ENCODE measurements at regions not wholly inside any gene's neighbourhood (a gene's known extent, or its start where the extent isn't known, plus 50 kb on each side); places are given as distances from the start of the nearest gene placed in this dataset.

- Histone ChIP-seq H3K36me3 (ENCODE audit: control insufficient read depth, insufficient read depth, low read length) (no peaks in the 10 kb centered on the region), H3K4me1 (ENCODE audit: control insufficient read depth, insufficient read depth, low read length) (no peaks in the 10 kb centered on the region), H3K27ac (ENCODE audit: low read length) (no peak overlapping the region), H3K4me3 (ENCODE audit: low read length) (no peak overlapping the region), H3K9me3 (ENCODE audit: control insufficient read depth, insufficient read depth, low read length) (no peaks in the 10 kb centered on the region), H3K27me3 (ENCODE audit: control insufficient read depth, insufficient read depth, low read length) (no peaks in the 10 kb centered on the region)
- no peak for DNase-seq (ENCODE audit: low read depth, low spot score)
- no CpG with 5 or more reads among the region's 2 CpGs for WGBS (ENCODE audit: insufficient coverage, insufficient read length)
These were observed 2062.4 kb downstream of the ARAP2 start for GRCh38 chr4:34181891-34182290.

- H3K9me3 ChIP-seq (ENCODE audit: control insufficient read depth, insufficient read depth, low read length) = no peaks in the 10 kb centered on the region
- no CpG with 5 or more reads among the region's 4 CpGs for WGBS (ENCODE audit: insufficient coverage, insufficient read length)
- H3K36me3 ChIP-seq (ENCODE audit: control insufficient read depth, insufficient read depth, low read length) = no peaks in the 10 kb centered on the region
- no peaks in the 10 kb centered on the region for H3K4me1 ChIP-seq (ENCODE audit: control insufficient read depth, insufficient read depth, low read length)
- H3K27me3 ChIP-seq (ENCODE audit: control insufficient read depth, insufficient read depth, low read length) = no peaks in the 10 kb centered on the region
- DNase-seq (ENCODE audit: low read depth, low spot score) = no peak
- H3K4me3 ChIP-seq (ENCODE audit: low read length) = no peak overlapping the region
- H3K27ac ChIP-seq (ENCODE audit: low read length) = no peak overlapping the region
These were observed 2062.0 kb downstream of the ARAP2 start for GRCh38 chr4:34182306-34182705.

DNA sequence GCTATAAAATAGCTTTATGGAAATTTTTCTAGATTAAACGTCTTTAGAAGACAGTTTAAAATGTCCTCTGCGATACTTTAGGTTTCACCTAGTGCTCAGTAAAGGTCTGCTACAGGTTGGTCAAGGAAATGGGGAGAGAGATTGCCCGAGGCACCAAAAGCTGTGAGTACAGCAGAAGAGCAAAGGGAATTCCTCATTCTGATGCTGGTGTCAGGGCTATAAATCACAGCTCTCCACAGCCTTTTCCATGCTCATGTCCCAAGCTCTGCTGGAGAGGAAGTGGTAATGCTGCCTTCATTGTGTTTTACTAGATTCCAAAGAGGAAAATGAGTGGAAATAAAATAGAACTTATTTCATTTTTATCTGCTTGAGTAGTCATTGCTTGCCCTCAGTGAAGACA is 2060.4 kb downstream of the ARAP2 start:
- Histone ChIP-seq H3K4me1 (ENCODE audit: control insufficient read depth, insufficient read depth, low read length) (no peaks in the 10 kb centered on the region), H3K27ac (ENCODE audit: low read length) (no peak overlapping the region), H3K9me3 (ENCODE audit: control insufficient read depth, insufficient read depth, low read length) (no peaks in the 10 kb centered on the region), H3K27me3 (ENCODE audit: control insufficient read depth, insufficient read depth, low read length) (no peaks in the 10 kb centered on the region), H3K36me3 (ENCODE audit: control insufficient read depth, insufficient read depth, low read length) (no peaks in the 10 kb centered on the region), H3K4me3 (ENCODE audit: low read length) (no peak overlapping the region)
- DNase-seq (ENCODE audit: low read depth, low spot score) = no peak
- no CpG with 5 or more reads among the region's 3 CpGs for WGBS (ENCODE audit: insufficient coverage, insufficient read length)

DNA sequence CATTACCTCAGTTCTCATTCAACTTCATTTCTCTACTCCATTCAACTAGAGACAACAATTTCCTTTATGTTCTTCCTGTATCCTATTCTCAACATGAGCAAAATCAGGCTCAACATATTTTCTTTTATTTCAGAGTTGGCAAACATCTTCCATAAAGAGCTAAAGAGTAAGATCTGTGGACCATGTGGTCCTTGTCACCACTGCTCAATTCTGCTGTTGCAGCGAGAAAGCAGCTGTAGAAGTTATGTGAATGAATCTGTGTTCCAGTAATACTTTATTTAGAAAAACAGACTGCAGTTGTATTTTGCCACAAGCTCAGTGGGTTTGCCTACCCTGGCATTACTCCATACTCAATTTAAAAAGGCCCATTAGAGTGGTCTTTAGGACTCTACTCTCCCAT is 2057.3 kb downstream of the ARAP2 start:
- Histone ChIP-seq H3K9me3 (ENCODE audit: control insufficient read depth, insufficient read depth, low read length) (no peaks in the 10 kb centered on the region), H3K27ac (ENCODE audit: low read length) (no peak overlapping the region), H3K4me1 (ENCODE audit: control insufficient read depth, insufficient read depth, low read length) (no peaks in the 10 kb centered on the region), H3K4me3 (ENCODE audit: low read length) (no peak overlapping the region), H3K27me3 (ENCODE audit: control insufficient read depth, insufficient read depth, low read length) (no peaks in the 10 kb centered on the region), H3K36me3 (ENCODE audit: control insufficient read depth, insufficient read depth, low read length) (no peaks in the 10 kb centered on the region)
- no peak for DNase-seq (ENCODE audit: low read depth, low spot score)
- no CpG with 5 or more reads among the region's 1 CpG for WGBS (ENCODE audit: insufficient coverage, insufficient read length)

DNA sequence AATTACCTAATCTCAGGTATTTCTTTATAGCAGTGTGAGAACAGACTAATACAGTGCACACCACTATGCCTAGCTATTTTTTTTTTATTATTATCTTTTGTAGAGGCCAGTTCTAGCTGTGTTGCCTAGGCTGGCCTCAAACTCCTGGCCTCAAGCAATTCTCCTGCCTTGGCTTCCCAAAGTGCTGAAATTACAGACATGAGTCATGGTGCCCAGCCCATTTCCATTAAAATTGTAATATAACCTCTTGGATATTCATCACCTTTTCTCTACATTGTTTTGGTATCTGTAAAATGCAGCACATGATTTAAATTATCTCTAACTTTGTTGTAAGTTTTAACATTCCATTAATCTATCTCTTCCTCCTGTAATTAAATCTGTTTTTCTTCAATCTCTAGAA is 2052.9 kb downstream of the ARAP2 start:
- Histone ChIP-seq H3K36me3 (ENCODE audit: control insufficient read depth, insufficient read depth, low read length) (no peaks in the 10 kb centered on the region), H3K27ac (ENCODE audit: low read length) (no peak overlapping the region), H3K9me3 (ENCODE audit: control insufficient read depth, insufficient read depth, low read length) (no peaks in the 10 kb centered on the region), H3K4me1 (ENCODE audit: control insufficient read depth, insufficient read depth, low read length) (no peaks in the 10 kb centered on the region), H3K27me3 (ENCODE audit: control insufficient read depth, insufficient read depth, low read length) (no peaks in the 10 kb centered on the region), H3K4me3 (ENCODE audit: low read length) (no peak overlapping the region)
- DNase-seq (ENCODE audit: low read depth, low spot score) = no peak

GRCh38 chr4:34193451-34194154 is 2050.7 kb downstream of the ARAP2 start:
- H3K4me3 ChIP-seq (ENCODE audit: low read length) = no peak overlapping the region
- H3K4me1 ChIP-seq (ENCODE audit: control insufficient read depth, insufficient read depth, low read length) = no peaks in the 10 kb centered on the region
- DNase-seq (ENCODE audit: low read depth, low spot score) = no peak
- no peaks in the 10 kb centered on the region for H3K36me3 ChIP-seq (ENCODE audit: control insufficient read depth, insufficient read depth, low read length)
- 100% methylated on average over 2 of the region's 5 CpGs for WGBS (ENCODE audit: insufficient coverage, insufficient read length)
- H3K27me3 ChIP-seq (ENCODE audit: control insufficient read depth, insufficient read depth, low read length) = no peaks in the 10 kb centered on the region
- no peak overlapping the region for H3K27ac ChIP-seq (ENCODE audit: low read length)
- H3K9me3 ChIP-seq (ENCODE audit: control insufficient read depth, insufficient read depth, low read length) = no peaks in the 10 kb centered on the region

- no peaks in the 10 kb centered on the region for H3K36me3 ChIP-seq (ENCODE audit: control insufficient read depth, insufficient read depth, low read length)
- H3K9me3 ChIP-seq (ENCODE audit: control insufficient read depth, insufficient read depth, low read length) = no peaks in the 10 kb centered on the region
- H3K27ac ChIP-seq (ENCODE audit: low read length) = no peak overlapping the region
- WGBS (ENCODE audit: insufficient coverage, insufficient read length) = no CpG with 5 or more reads among the region's 2 CpGs
- H3K4me1 ChIP-seq (ENCODE audit: control insufficient read depth, insufficient read depth, low read length) = no peaks in the 10 kb centered on the region
- H3K27me3 ChIP-seq (ENCODE audit: control insufficient read depth, insufficient read depth, low read length) = no peaks in the 10 kb centered on the region
- H3K4me3 ChIP-seq (ENCODE audit: low read length) = no peak overlapping the region
- DNase-seq (ENCODE audit: low read depth, low spot score) = no peak
These were observed 2049.7 kb downstream of the ARAP2 start for GRCh38 chr4:34194585-34194984.

- no peaks in the 10 kb centered on the region for H3K36me3 ChIP-seq (ENCODE audit: control insufficient read depth, insufficient read depth, low read length)
- no peaks in the 10 kb centered on the region for H3K4me1 ChIP-seq (ENCODE audit: control insufficient read depth, insufficient read depth, low read length)
- WGBS (ENCODE audit: insufficient coverage, insufficient read length) = no CpG with 5 or more reads among the region's 2 CpGs
- no peak overlapping the region for H3K27ac ChIP-seq (ENCODE audit: low read length)
- DNase-seq (ENCODE audit: low read depth, low spot score) = no peak
- no peak overlapping the region for H3K4me3 ChIP-seq (ENCODE audit: low read length)
- no peaks in the 10 kb centered on the region for H3K27me3 ChIP-seq (ENCODE audit: control insufficient read depth, insufficient read depth, low read length)
- no peaks in the 10 kb centered on the region for H3K9me3 ChIP-seq (ENCODE audit: control insufficient read depth, insufficient read depth, low read length)
These were observed 2047.9 kb downstream of the ARAP2 start for GRCh38 chr4:34196375-34196774.

DNA sequence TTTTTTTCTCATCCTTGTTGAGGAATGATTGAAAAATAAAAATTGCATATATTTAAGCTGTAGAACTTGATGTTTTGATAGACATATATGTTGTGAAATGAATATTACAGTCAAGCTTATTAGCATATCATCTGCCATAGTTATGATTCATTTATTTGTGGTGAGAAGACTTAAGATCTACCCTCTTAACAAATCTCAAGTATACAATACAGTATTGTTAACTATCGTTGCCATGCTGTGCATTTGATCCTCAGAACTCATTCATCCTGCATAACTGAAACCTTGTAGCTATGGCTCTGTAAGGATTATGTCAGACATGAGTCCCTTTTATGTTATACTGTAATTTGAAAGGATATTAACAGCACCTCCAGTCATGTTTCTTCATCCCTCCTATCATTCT is 2045.3 kb downstream of the ARAP2 start:
- no CpG with 5 or more reads among the region's 1 CpG for WGBS (ENCODE audit: insufficient coverage, insufficient read length)
- Histone ChIP-seq H3K27me3 (ENCODE audit: control insufficient read depth, insufficient read depth, low read length) (no peaks in the 10 kb centered on the region), H3K4me3 (ENCODE audit: low read length) (no peak overlapping the region), H3K27ac (ENCODE audit: low read length) (no peak overlapping the region), H3K4me1 (ENCODE audit: control insufficient read depth, insufficient read depth, low read length) (no peaks in the 10 kb centered on the region), H3K9me3 (ENCODE audit: control insufficient read depth, insufficient read depth, low read length) (no peaks in the 10 kb centered on the region), H3K36me3 (ENCODE audit: control insufficient read depth, insufficient read depth, low read length) (no peaks in the 10 kb centered on the region)
- DNase-seq (ENCODE audit: low read depth, low spot score) = no peak

GRCh38 chr4:34200535-34200934 is 2043.8 kb downstream of the ARAP2 start:
- Histone ChIP-seq H3K4me1 (ENCODE audit: control insufficient read depth, insufficient read depth, low read length) (no peaks in the 10 kb centered on the region), H3K27me3 (ENCODE audit: control insufficient read depth, insufficient read depth, low read length) (no peaks in the 10 kb centered on the region), H3K9me3 (ENCODE audit: control insufficient read depth, insufficient read depth, low read length) (no peaks in the 10 kb centered on the region), H3K36me3 (ENCODE audit: control insufficient read depth, insufficient read depth, low read length) (no peaks in the 10 kb centered on the region), H3K4me3 (ENCODE audit: low read length) (no peak overlapping the region), H3K27ac (ENCODE audit: low read length) (no peak overlapping the region)
- DNase-seq (ENCODE audit: low read depth, low spot score) = no peak
- WGBS (ENCODE audit: insufficient coverage, insufficient read length) = no CpG with 5 or more reads among the region's 2 CpGs

- no peak overlapping the region for H3K4me3 ChIP-seq (ENCODE audit: low read length)
- H3K27me3 ChIP-seq (ENCODE audit: control insufficient read depth, insufficient read depth, low read length) = no peaks in the 10 kb centered on the region
- H3K27ac ChIP-seq (ENCODE audit: low read length) = no peak overlapping the region
- peaks cover 1% of the 10 kb centered on the region for H3K9me3 ChIP-seq (ENCODE audit: control insufficient read depth, insufficient read depth, low read length)
- no peak for DNase-seq (ENCODE audit: low read depth, low spot score)
- no peaks in the 10 kb centered on the region for H3K36me3 ChIP-seq (ENCODE audit: control insufficient read depth, insufficient read depth, low read length)
- H3K4me1 ChIP-seq (ENCODE audit: control insufficient read depth, insufficient read depth, low read length) = no peaks in the 10 kb centered on the region
These were observed 2042.2 kb downstream of the ARAP2 start for GRCh38 chr4:34202154-34202553.

All from iPS DF 6.9 (cell line).